ENCODE measurements at regions not wholly inside any gene's neighbourhood (a gene's known extent, or its start where the extent isn't known, plus 50 kb on each side); places are given as distances from the start of the nearest gene placed in this dataset.
"Not testable (repeated sequence)": the region's sequence is repeated elsewhere in the genome, so short reads cannot be mapped to it uniquely, and the experiment has no call there.

GRCh38 chr21:27034796-27035195 is 67.9 kb upstream of the ADAMTS5 start:
- intact Hi-C loops (cut with DNase I): loop anchor here (10.0 kb wide), 1 partner anchor 600 kb away; no protein-coding TSS in a partner anchor

GRCh38 chr21:27033471-27033870 is 66.6 kb upstream of the ADAMTS5 start:
- no peak for TF ChIP-seq CTCF (IDR thresholded peaks at IDR 0.05)
- no peak for TF ChIP-seq POLR2A (IDR thresholded peaks at IDR 0.05)
- no peak for TF ChIP-seq POLR2AphosphoS5 (IDR thresholded peaks at IDR 0.05; ENCODE audit: insufficient read depth in 1 of 2, low read depth in 1 of 2)
- H3K27ac ChIP-seq: no peak overlapping the region
- H3K9me3 ChIP-seq: no peaks in the 10 kb centered on the region
- H3K27me3 ChIP-seq: no peaks in the 10 kb centered on the region
- DNase-seq (ENCODE audit: extremely low spot score in 2 of 2): no peak
- no peak overlapping the region for H3K4me3 ChIP-seq
- no peaks in the 10 kb centered on the region for H3K36me3 ChIP-seq
- intact Hi-C loops (cut with DNase I): loop anchor here (10.0 kb wide), 1 partner anchor 601 kb away; no protein-coding TSS in a partner anchor
- no peaks in the 10 kb centered on the region for H3K4me1 ChIP-seq

More at GRCh38 chr21:27034796-27035195, 67.9 kb upstream of the ADAMTS5 start:
- no peak for DNase-seq (ENCODE audit: extremely low spot score in 2 of 2)
- Histone ChIP-seq H3K9me3 (no peaks in the 10 kb centered on the region), H3K4me3 (no peak overlapping the region), H3K27ac (no peak overlapping the region), H3K27me3 (no peaks in the 10 kb centered on the region), H3K4me1 (no peaks in the 10 kb centered on the region), H3K36me3 (no peaks in the 10 kb centered on the region)
- no peak for TF ChIP-seq CTCF (IDR thresholded peaks at IDR 0.05)
- no peak for TF ChIP-seq POLR2AphosphoS5 (IDR thresholded peaks at IDR 0.05; ENCODE audit: insufficient read depth in 1 of 2, low read depth in 1 of 2)
- no peak for TF ChIP-seq POLR2A (IDR thresholded peaks at IDR 0.05)

GRCh38 chr21:27026501-27026900 is 59.6 kb upstream of the ADAMTS5 start:
- intact Hi-C loops (cut with DNase I): no loop called here

GRCh38 chr21:27025708-27026107 is 58.8 kb upstream of the ADAMTS5 start:
- DNase-seq (ENCODE audit: extremely low spot score in 2 of 2); H3K27me3 ChIP-seq; intact Hi-C loops (cut with DNase I): not testable (repeated sequence)

More at GRCh38 chr21:27026501-27026900, 59.6 kb upstream of the ADAMTS5 start:
- no peak for TF ChIP-seq POLR2AphosphoS5 (IDR thresholded peaks at IDR 0.05; ENCODE audit: insufficient read depth in 1 of 2, low read depth in 1 of 2)
- TF ChIP-seq POLR2A (IDR thresholded peaks at IDR 0.05): no peak
- no peak for TF ChIP-seq CTCF (IDR thresholded peaks at IDR 0.05)
- no peaks in the 10 kb centered on the region for H3K36me3 ChIP-seq
- DNase-seq (ENCODE audit: extremely low spot score in 2 of 2): no peak
- H3K4me3 ChIP-seq: no peak overlapping the region
- no peaks in the 10 kb centered on the region for H3K27me3 ChIP-seq
- H3K9me3 ChIP-seq: no peaks in the 10 kb centered on the region
- no peaks in the 10 kb centered on the region for H3K4me1 ChIP-seq
- H3K27ac ChIP-seq: no peak overlapping the region

GRCh38 chr21:27024971-27025370 is 58.1 kb upstream of the ADAMTS5 start:
- intact Hi-C loops (cut with DNase I): no loop called here
- Histone ChIP-seq H3K27me3 (no peaks in the 10 kb centered on the region), H3K27ac (no peak overlapping the region), H3K36me3 (no peaks in the 10 kb centered on the region), H3K9me3 (no peaks in the 10 kb centered on the region), H3K4me3 (no peak overlapping the region), H3K4me1 (no peaks in the 10 kb centered on the region)
- DNase-seq (ENCODE audit: extremely low spot score in 2 of 2): no peak
- TF ChIP-seq POLR2AphosphoS5 (IDR thresholded peaks at IDR 0.05; ENCODE audit: insufficient read depth in 1 of 2, low read depth in 1 of 2) (no peak), CTCF (IDR thresholded peaks at IDR 0.05) (no peak), POLR2A (IDR thresholded peaks at IDR 0.05) (no peak)

More at GRCh38 chr21:27025708-27026107, 58.8 kb upstream of the ADAMTS5 start:
- not testable (repeated sequence) for H3K4me3 ChIP-seq, H3K27ac ChIP-seq, H3K9me3 ChIP-seq, H3K36me3 ChIP-seq, H3K4me1 ChIP-seq

Data from vagina (tissue), 2 donors.